ENCODE measurements at regions not wholly inside any gene's neighbourhood (a gene's known extent, or its start where the extent isn't known, plus 50 kb on each side); places are given as distances from the start of the nearest gene placed in this dataset.

GRCh38 chr3:13715961-13716360 lies 163.9 kb downstream of the WNT7A start:
- H3K27me3 ChIP-seq, result no peaks in the 10 kb centered on the region
- 88 to 96% methylated on average over 4 of the region's 4 CpGs for WGBS, 2 donors
- H3K4me3 ChIP-seq, result no peak overlapping the region
- H3K36me3 ChIP-seq (ENCODE audit: low read depth, missing control alignments), result no peaks in the 10 kb centered on the region
- intact Hi-C loops (cut with DNase I; ENCODE audit: low total_unique reads), result no loop called here
- H3K4me1 ChIP-seq, result no peaks in the 10 kb centered on the region
- no peak overlapping the region for H3K27ac ChIP-seq
- no peaks in the 10 kb centered on the region for H3K9me3 ChIP-seq
- TF ChIP-seq CTCF (IDR thresholded peaks at IDR 0.05), result no peak
- no peak for TF ChIP-seq POLR2A (IDR thresholded peaks at IDR 0.05)
- DNase-seq, result peak; percentile 5

GRCh38 chr3:13715167-13715954 lies 164.5 kb downstream of the WNT7A start:
- TF ChIP-seq POLR2A (IDR thresholded peaks at IDR 0.05), result no peak
- no peak for TF ChIP-seq CTCF (IDR thresholded peaks at IDR 0.05)
- DNase-seq, result peak; percentile 7
- Histone ChIP-seq H3K9me3 (no peaks in the 10 kb centered on the region), H3K4me3 (no peak overlapping the region), H3K4me1 (no peaks in the 10 kb centered on the region), H3K27me3 (no peaks in the 10 kb centered on the region), H3K36me3 (ENCODE audit: low read depth, missing control alignments) (no peaks in the 10 kb centered on the region), H3K27ac (no peak overlapping the region)
- 90 to 91% methylated on average over 4 of the region's 4 CpGs for WGBS, 2 donors
- intact Hi-C loops (cut with DNase I; ENCODE audit: low total_unique reads), result no loop called here

- Histone ChIP-seq H3K27me3 (no peaks in the 10 kb centered on the region), H3K4me1 (no peaks in the 10 kb centered on the region), H3K27ac (no peak overlapping the region), H3K4me3 (no peak overlapping the region), H3K9me3 (no peaks in the 10 kb centered on the region), H3K36me3 (ENCODE audit: low read depth, missing control alignments) (no peaks in the 10 kb centered on the region)
- 88 to 93% methylated on average over 7 of the region's 7 CpGs for WGBS, 2 donors
- no peak for TF ChIP-seq POLR2A (IDR thresholded peaks at IDR 0.05)
- no peak for TF ChIP-seq CTCF (IDR thresholded peaks at IDR 0.05)
- intact Hi-C loops (cut with DNase I; ENCODE audit: low total_unique reads), result no loop called here
- peak; percentile 6 for DNase-seq
Observed at GRCh38 chr3:13714251-13714916, 165.5 kb downstream of the FBLN2 start.

GRCh38 chr3:13713396-13713795 lies 164.5 kb downstream of the FBLN2 start:
- intact Hi-C loops (cut with DNase I; ENCODE audit: low total_unique reads), result no loop called here
- no peak overlapping the region for H3K4me3 ChIP-seq
- WGBS, 2 donors, result 76 to 84% methylated on average over 4 of the region's 4 CpGs
- TF ChIP-seq POLR2A (IDR thresholded peaks at IDR 0.05), result no peak
- no peak for TF ChIP-seq CTCF (IDR thresholded peaks at IDR 0.05)
- no peaks in the 10 kb centered on the region for H3K36me3 ChIP-seq (ENCODE audit: low read depth, missing control alignments)
- no peak for DNase-seq
- no peak overlapping the region for H3K27ac ChIP-seq
- no peaks in the 10 kb centered on the region for H3K4me1 ChIP-seq
- H3K9me3 ChIP-seq, result no peaks in the 10 kb centered on the region
- H3K27me3 ChIP-seq, result no peaks in the 10 kb centered on the region
